GM23248 (cell line): ENCODE measurements at regions not wholly inside any gene's neighbourhood (a gene's known extent, or its start where the extent isn't known, plus 50 kb on each side); places are given as distances from the start of the nearest gene placed in this dataset.

ENCODE experiments used
- EZH2 ChIP-seq: fragments of 200-600 bp; sonication (generic); IDR thresholded peaks from 2 replicates; pipeline ENCODE4 v1.6.1; 2018; ENCODE audit warnings: antibody characterized with exemption, mild to moderate bottlenecking; ENCODE audit not compliant: insufficient read depth, poor library complexity, severe bottlenecking
- EZH2phosphoT487 ChIP-seq: fragments of 200-600 bp; sonication (generic); IDR thresholded peaks from 2 replicates; pipeline ENCODE4 v1.6.1; 2018; ENCODE audit warnings: antibody characterized with exemption, moderate library complexity, mild to moderate bottlenecking, low read depth; ENCODE audit not compliant: insufficient read depth

- TF ChIP-seq EZH2 (no peak), EZH2phosphoT487 (no peak)
Measured at GRCh38 chr5:84874196-84874595, 489.5 kb upstream of the EDIL3 start.
